A549 (cell line): ENCODE measurements at regions not wholly inside any gene's neighbourhood (a gene's known extent, or its start where the extent isn't known, plus 50 kb on each side); places are given as distances from the start of the nearest gene placed in this dataset.

Experiments
- BHLHE40 ChIP-seq: IDR thresholded peaks from 2 replicates; pipeline ENCODE4 v1.6.1; 2012; ENCODE audit warnings: low read depth, low read length, inconsistent platforms
- CEBPB ChIP-seq, 2 experiments: fragments of >200 bp in 1 of 2; sonication (Bioruptor Twin) in 1 of 2; formaldehyde crosslinking in 1 of 2; IDR thresholded peaks; 2 replicates each; pipeline ENCODE4 v1.6.1; 2012 to 2016
- EP300 ChIP-seq, 2 experiments: fragments of >200 bp; sonication (Bioruptor Twin); formaldehyde crosslinking; IDR thresholded peaks; 2 replicates in 1 of 2; 3 replicates in 1 of 2; pipeline ENCODE4 v1.6.1; 2016 to 2017
- ESRRA ChIP-seq: fragments of 150-350 bp; IDR thresholded peaks from 2 replicates; pipeline ENCODE4 v1.6.1; 2014; ENCODE audit warnings: mild to moderate bottlenecking, low read length, borderline replicate concordance
- MAZ ChIP-seq: fragments of 150-350 bp; IDR thresholded peaks from 2 replicates; pipeline ENCODE4 v1.6.1; 2014; ENCODE audit warnings: antibody characterized with exemption, low read depth, low read length, borderline replicate concordance
- POLR2A ChIP-seq: IDR thresholded peaks from 2 replicates; pipeline ENCODE4 v1.6.1; 2012; ENCODE audit warnings: mild to moderate bottlenecking, low read length
- RAD21 ChIP-seq, 2 experiments: fragments of >200 bp in 1 of 2; sonication (Bioruptor Twin) in 1 of 2; formaldehyde crosslinking in 1 of 2; IDR thresholded peaks in 1 of 2; conservative IDR thresholded peaks in 1 of 2; 2 replicates in 1 of 2; 3 replicates in 1 of 2; pipeline ENCODE4 v1.6.1; 2012 to 2018; ENCODE audit warnings: inconsistent platforms in 1 of 2
- RCOR1 ChIP-seq: fragments of 150-350 bp; IDR thresholded peaks from 2 replicates; pipeline ENCODE4 v1.6.1; 2014; ENCODE audit warnings: antibody characterized with exemption, low read length, low read depth
- ZFP36 ChIP-seq: fragments of 450-650 bp; IDR thresholded peaks from 2 replicates; pipeline ENCODE4 v1.6.1; 2014; ENCODE audit warnings: borderline replicate concordance; ENCODE audit not compliant: partially characterized antibody
- TF ChIP-seq, protein P1 (sequence below): fragments of >200 bp; sonication (Bioruptor Twin); formaldehyde crosslinking; IDR thresholded peaks from 3 replicates; pipeline ENCODE4 v1.5.1; 2016
- TF ChIP-seq, protein P2 (sequence below): fragments of 450-650 bp; IDR thresholded peaks from 2 replicates; pipeline ENCODE4 v1.6.1; 2014; ENCODE audit warnings: antibody characterized with exemption
- TF ChIP-seq, protein P3 (sequence below): fragments of 150-350 bp; IDR thresholded peaks from 2 replicates; pipeline ENCODE4 v1.6.1; 2014; ENCODE audit warnings: low read depth, mild to moderate bottlenecking, low read length
- TF ChIP-seq, protein P4 (sequence below): IDR thresholded peaks from 2 replicates; pipeline ENCODE4 v1.6.1; 2012; ENCODE audit warnings: low read depth, borderline replicate concordance
- TF ChIP-seq, protein P5 (sequence below): fragments of 200-600 bp; sonication (generic); IDR thresholded peaks from 2 replicates; pipeline ENCODE4 v1.6.1; 2016; ENCODE audit warnings: antibody characterized with exemption, mild to moderate bottlenecking, moderate library complexity

DNA sequence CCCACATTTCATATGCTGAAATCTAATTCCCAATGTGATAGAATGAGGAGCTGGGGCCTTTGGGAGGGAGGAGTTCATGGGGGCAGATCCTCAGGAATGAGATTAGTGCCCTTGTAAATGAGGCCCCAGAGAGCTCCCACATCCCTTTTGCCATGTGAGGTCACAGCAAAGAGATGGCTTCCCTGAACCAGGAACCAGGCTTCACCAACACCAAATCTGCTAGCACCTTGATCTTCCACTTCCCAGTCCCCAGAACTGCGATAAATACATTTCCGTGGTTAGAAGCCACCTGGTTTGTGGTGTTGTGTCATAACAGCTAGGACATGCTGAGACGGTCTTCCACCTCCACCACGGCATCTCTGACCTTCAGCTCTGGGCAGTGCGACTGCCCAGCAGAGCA, 62.1 kb downstream of the ING1 start:
- no peak for TF ChIP-seq ZFP36
- TF ChIP-seq, protein P1, sequence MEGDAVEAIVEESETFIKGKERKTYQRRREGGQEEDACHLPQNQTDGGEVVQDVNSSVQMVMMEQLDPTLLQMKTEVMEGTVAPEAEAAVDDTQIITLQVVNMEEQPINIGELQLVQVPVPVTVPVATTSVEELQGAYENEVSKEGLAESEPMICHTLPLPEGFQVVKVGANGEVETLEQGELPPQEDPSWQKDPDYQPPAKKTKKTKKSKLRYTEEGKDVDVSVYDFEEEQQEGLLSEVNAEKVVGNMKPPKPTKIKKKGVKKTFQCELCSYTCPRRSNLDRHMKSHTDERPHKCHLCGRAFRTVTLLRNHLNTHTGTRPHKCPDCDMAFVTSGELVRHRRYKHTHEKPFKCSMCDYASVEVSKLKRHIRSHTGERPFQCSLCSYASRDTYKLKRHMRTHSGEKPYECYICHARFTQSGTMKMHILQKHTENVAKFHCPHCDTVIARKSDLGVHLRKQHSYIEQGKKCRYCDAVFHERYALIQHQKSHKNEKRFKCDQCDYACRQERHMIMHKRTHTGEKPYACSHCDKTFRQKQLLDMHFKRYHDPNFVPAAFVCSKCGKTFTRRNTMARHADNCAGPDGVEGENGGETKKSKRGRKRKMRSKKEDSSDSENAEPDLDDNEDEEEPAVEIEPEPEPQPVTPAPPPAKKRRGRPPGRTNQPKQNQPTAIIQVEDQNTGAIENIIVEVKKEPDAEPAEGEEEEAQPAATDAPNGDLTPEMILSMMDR = no peak
- TF ChIP-seq POLR2A = no peak
- TF ChIP-seq, protein P2, sequence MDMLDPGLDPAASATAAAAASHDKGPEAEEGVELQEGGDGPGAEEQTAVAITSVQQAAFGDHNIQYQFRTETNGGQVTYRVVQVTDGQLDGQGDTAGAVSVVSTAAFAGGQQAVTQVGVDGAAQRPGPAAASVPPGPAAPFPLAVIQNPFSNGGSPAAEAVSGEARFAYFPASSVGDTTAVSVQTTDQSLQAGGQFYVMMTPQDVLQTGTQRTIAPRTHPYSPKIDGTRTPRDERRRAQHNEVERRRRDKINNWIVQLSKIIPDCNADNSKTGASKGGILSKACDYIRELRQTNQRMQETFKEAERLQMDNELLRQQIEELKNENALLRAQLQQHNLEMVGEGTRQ = no peak
- no peak for TF ChIP-seq MAZ
- no peak for TF ChIP-seq CEBPB (IDR thresholded peaks at IDR 0.05)
- TF ChIP-seq EP300 (IDR thresholded peaks at IDR 0.05) = no peak
- no peak for TF ChIP-seq ESRRA
- no peak for TF ChIP-seq BHLHE40
- no peak for TF ChIP-seq RCOR1
- TF ChIP-seq, protein P3, sequence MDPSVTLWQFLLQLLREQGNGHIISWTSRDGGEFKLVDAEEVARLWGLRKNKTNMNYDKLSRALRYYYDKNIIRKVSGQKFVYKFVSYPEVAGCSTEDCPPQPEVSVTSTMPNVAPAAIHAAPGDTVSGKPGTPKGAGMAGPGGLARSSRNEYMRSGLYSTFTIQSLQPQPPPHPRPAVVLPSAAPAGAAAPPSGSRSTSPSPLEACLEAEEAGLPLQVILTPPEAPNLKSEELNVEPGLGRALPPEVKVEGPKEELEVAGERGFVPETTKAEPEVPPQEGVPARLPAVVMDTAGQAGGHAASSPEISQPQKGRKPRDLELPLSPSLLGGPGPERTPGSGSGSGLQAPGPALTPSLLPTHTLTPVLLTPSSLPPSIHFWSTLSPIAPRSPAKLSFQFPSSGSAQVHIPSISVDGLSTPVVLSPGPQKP = no peak
- no peak for TF ChIP-seq RAD21 (conservative IDR thresholded peaks at IDR 0.05 in 1 of 2, IDR thresholded peaks at IDR 0.05 in 1 of 2)
- TF ChIP-seq, protein P4, sequence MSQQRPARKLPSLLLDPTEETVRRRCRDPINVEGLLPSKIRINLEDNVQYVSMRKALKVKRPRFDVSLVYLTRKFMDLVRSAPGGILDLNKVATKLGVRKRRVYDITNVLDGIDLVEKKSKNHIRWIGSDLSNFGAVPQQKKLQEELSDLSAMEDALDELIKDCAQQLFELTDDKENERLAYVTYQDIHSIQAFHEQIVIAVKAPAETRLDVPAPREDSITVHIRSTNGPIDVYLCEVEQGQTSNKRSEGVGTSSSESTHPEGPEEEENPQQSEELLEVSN = no peak
- TF ChIP-seq, protein P5, sequence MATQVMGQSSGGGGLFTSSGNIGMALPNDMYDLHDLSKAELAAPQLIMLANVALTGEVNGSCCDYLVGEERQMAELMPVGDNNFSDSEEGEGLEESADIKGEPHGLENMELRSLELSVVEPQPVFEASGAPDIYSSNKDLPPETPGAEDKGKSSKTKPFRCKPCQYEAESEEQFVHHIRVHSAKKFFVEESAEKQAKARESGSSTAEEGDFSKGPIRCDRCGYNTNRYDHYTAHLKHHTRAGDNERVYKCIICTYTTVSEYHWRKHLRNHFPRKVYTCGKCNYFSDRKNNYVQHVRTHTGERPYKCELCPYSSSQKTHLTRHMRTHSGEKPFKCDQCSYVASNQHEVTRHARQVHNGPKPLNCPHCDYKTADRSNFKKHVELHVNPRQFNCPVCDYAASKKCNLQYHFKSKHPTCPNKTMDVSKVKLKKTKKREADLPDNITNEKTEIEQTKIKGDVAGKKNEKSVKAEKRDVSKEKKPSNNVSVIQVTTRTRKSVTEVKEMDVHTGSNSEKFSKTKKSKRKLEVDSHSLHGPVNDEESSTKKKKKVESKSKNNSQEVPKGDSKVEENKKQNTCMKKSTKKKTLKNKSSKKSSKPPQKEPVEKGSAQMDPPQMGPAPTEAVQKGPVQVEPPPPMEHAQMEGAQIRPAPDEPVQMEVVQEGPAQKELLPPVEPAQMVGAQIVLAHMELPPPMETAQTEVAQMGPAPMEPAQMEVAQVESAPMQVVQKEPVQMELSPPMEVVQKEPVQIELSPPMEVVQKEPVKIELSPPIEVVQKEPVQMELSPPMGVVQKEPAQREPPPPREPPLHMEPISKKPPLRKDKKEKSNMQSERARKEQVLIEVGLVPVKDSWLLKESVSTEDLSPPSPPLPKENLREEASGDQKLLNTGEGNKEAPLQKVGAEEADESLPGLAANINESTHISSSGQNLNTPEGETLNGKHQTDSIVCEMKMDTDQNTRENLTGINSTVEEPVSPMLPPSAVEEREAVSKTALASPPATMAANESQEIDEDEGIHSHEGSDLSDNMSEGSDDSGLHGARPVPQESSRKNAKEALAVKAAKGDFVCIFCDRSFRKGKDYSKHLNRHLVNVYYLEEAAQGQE = no peak
